ENCODE measurements at regions not wholly inside any gene's neighbourhood (a gene's known extent, or its start where the extent isn't known, plus 50 kb on each side); places are given as distances from the start of the nearest gene placed in this dataset.
"Not testable (repeated sequence)": the region's sequence is repeated elsewhere in the genome, so short reads cannot be mapped to it uniquely, and the experiment has no call there.

GRCh38 chr4:82271915-82272480, 101.8 kb downstream of the HNRNPD start:
- not testable (repeated sequence) for TF ChIP-seq CTCF, POLR2A (IDR thresholded peaks at IDR 0.05)
